Parathyroid adenoma (tissue), 2 donors: ENCODE measurements at regions not wholly inside any gene's neighbourhood (a gene's known extent, or its start where the extent isn't known, plus 50 kb on each side); places are given as distances from the start of the nearest gene placed in this dataset.

Experiments used
- H2AFZ ChIP-seq: fragments of 300-600 bp; sonication (generic); one replicate; pipeline ENCODE4 v1.7.0; 2017; ENCODE audit warnings: antibody characterized with exemption, mild to moderate bottlenecking
- H3K27ac ChIP-seq: fragments of 300-600 bp; sonication (generic); one replicate; pipeline ENCODE4 v1.7.0; 2017
- H3K27me3 ChIP-seq: fragments of 300-600 bp; sonication (generic); one replicate; pipeline ENCODE4 v1.7.0; 2017; ENCODE audit warnings: low read length; ENCODE audit not compliant: control insufficient read depth, insufficient read depth
- H3K36me3 ChIP-seq: fragments of 300-600 bp; sonication (generic); one replicate; pipeline ENCODE4 v1.7.0; 2017; ENCODE audit warnings: low read length; ENCODE audit not compliant: control insufficient read depth, insufficient read depth
- H3K4me1 ChIP-seq: fragments of 300-600 bp; sonication (generic); one replicate; pipeline ENCODE4 v1.7.0; 2017; ENCODE audit warnings: control low read depth
- H3K4me2 ChIP-seq: fragments of 300-600 bp; sonication (generic); one replicate; pipeline ENCODE4 v1.7.0; 2017; ENCODE audit warnings: low read length
- H3K4me3 ChIP-seq: fragments of 300-600 bp; sonication (generic); one replicate; pipeline ENCODE4 v1.7.0; 2017; ENCODE audit warnings: low read depth, low read length
- H3K79me2 ChIP-seq: fragments of 300-600 bp; sonication (generic); one replicate; pipeline ENCODE4 v1.7.0; 2017; ENCODE audit warnings: control low read depth
- H3K9ac ChIP-seq: fragments of 300-600 bp; sonication (generic); one replicate; pipeline ENCODE4 v1.7.0; 2017; ENCODE audit warnings: mild to moderate bottlenecking
- H3K9me3 ChIP-seq: fragments of 300-600 bp; sonication (generic); one replicate; pipeline ENCODE4 v1.7.0; 2017; ENCODE audit warnings: low read length; ENCODE audit not compliant: control insufficient read depth
- TF ChIP-seq, protein P1 (sequence below): fragments of 300-600 bp; sonication (generic); IDR thresholded peaks from one replicate; pipeline ENCODE4 v1.7.0; 2017; ENCODE audit warnings: antibody characterized with exemption, mild to moderate bottlenecking
- donor health status: primary hyperparathyroidism.

DNA sequence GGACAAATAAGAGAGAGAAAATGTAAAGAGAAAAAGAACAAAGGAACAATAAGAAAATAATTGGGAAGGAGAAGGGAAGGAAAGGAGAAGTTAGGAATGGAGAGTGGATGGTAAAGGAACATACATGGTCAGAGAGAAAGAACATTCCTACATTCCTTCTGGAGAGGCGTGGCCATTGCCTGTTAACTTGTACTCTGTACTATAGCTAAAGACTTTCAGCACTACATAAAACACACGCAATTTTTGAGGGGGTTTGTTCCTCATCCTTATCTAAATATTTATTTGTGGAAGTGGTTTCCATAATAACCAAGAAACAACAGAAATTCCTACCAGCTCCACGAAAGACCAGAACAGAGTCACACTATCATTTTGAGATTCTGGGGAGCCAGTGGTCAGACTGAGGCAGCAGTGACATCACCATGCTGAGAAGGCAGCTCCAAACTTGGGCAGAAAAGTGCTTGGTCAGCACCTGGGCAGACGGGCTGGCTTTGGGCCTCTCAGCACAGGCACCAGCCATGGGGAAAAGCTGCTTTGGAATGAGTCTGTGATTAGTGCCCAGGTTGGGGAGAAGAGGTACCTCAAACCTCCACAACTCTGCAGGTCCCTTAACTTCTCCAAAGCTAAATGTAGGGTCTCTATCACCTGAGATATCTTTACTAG lies 125.9 kb upstream of the NTF3 start:
- TF ChIP-seq, protein P1, sequence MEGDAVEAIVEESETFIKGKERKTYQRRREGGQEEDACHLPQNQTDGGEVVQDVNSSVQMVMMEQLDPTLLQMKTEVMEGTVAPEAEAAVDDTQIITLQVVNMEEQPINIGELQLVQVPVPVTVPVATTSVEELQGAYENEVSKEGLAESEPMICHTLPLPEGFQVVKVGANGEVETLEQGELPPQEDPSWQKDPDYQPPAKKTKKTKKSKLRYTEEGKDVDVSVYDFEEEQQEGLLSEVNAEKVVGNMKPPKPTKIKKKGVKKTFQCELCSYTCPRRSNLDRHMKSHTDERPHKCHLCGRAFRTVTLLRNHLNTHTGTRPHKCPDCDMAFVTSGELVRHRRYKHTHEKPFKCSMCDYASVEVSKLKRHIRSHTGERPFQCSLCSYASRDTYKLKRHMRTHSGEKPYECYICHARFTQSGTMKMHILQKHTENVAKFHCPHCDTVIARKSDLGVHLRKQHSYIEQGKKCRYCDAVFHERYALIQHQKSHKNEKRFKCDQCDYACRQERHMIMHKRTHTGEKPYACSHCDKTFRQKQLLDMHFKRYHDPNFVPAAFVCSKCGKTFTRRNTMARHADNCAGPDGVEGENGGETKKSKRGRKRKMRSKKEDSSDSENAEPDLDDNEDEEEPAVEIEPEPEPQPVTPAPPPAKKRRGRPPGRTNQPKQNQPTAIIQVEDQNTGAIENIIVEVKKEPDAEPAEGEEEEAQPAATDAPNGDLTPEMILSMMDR: no peak
- Histone ChIP-seq H3K36me3 (no peaks in the 10 kb centered on the region), H3K9ac (no peak overlapping the region), H3K4me3 (no peak overlapping the region), H3K27ac (no peak overlapping the region), H3K9me3 (no peaks in the 10 kb centered on the region), H2AFZ (no peak overlapping the region), H3K4me2 (no peak overlapping the region), H3K4me1 (no peaks in the 10 kb centered on the region), H3K79me2 (no peaks in the 10 kb centered on the region), H3K27me3 (no peaks in the 10 kb centered on the region)

DNA sequence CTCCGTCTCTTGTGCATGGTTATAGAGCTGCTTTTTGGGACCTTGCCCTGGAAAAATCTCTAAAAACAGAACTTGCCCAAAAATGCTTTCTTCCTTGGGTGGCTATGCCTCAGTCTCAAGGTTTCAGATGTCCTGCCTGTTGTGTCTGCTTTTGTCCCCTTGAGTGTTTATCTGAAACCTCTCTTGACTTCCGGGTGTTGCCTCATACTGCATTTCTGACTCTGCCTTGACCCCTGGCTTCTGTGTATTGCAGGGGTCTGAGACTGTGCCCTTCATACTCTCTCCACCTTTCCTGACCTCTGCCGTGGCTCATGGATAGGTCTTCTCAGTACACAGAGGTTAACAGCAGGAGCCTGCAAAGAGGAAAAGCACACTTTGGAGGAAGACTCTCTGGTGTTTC lies 124.8 kb upstream of the NTF3 start:
- Histone ChIP-seq H3K27ac (no peak overlapping the region), H2AFZ (no peak overlapping the region), H3K9me3 (no peaks in the 10 kb centered on the region), H3K27me3 (no peaks in the 10 kb centered on the region), H3K4me2 (no peak overlapping the region), H3K4me1 (no peaks in the 10 kb centered on the region), H3K4me3 (no peak overlapping the region), H3K36me3 (no peaks in the 10 kb centered on the region), H3K9ac (no peak overlapping the region), H3K79me2 (no peaks in the 10 kb centered on the region)
- TF ChIP-seq, protein P1: no peak

DNA sequence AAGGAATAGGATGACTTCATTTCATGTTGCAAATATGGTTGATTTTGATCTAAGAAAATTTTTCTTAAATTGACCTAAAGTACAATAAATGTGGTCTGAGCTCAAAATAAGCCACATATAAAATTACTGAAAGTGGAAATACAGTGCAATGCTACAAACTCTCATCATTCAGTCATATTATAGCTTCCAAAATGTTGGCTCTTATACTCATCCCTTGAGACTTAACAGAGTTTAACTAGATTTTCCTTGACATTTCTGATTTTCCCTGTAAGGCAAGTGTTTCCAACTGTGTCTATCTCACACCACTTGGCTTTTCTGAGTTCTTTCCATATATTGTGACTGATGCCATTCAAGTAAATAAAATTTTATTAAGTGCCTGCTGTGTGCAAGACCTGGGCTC lies 123.7 kb upstream of the NTF3 start:
- Histone ChIP-seq H3K27ac (no peak overlapping the region), H2AFZ (no peak overlapping the region), H3K36me3 (no peaks in the 10 kb centered on the region), H3K4me1 (no peaks in the 10 kb centered on the region), H3K27me3 (no peaks in the 10 kb centered on the region), H3K9me3 (no peaks in the 10 kb centered on the region), H3K9ac (no peak overlapping the region), H3K4me3 (no peak overlapping the region), H3K4me2 (no peak overlapping the region), H3K79me2 (no peaks in the 10 kb centered on the region)
- TF ChIP-seq, protein P1: no peak

DNA sequence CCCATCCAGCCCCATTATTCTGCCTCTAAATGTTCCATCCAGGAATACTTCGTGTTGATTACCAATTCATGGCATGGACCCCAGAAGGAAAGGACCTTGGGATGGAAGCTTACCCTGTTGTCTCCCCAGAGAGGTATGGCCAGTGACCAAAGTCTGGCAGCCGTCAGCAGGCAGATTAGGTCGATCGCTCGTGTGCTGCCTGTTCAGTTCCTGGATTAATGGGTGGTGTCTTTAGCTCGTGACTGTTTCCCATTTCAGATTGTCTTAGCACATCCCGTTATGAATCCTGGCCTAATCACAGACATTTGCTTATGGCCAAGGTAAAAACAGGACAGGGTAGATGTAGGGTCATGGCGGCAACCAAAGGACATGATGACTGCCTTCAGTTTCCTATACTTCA lies 122.9 kb upstream of the NTF3 start:
- TF ChIP-seq, protein P1: no peak
- H3K4me1 ChIP-seq: no peaks in the 10 kb centered on the region
- H2AFZ ChIP-seq: no peak overlapping the region
- H3K4me3 ChIP-seq: no peak overlapping the region
- H3K4me2 ChIP-seq: no peak overlapping the region
- no peaks in the 10 kb centered on the region for H3K36me3 ChIP-seq
- H3K27me3 ChIP-seq: no peaks in the 10 kb centered on the region
- H3K9ac ChIP-seq: no peak overlapping the region
- H3K9me3 ChIP-seq: no peaks in the 10 kb centered on the region
- no peaks in the 10 kb centered on the region for H3K79me2 ChIP-seq
- no peak overlapping the region for H3K27ac ChIP-seq

DNA sequence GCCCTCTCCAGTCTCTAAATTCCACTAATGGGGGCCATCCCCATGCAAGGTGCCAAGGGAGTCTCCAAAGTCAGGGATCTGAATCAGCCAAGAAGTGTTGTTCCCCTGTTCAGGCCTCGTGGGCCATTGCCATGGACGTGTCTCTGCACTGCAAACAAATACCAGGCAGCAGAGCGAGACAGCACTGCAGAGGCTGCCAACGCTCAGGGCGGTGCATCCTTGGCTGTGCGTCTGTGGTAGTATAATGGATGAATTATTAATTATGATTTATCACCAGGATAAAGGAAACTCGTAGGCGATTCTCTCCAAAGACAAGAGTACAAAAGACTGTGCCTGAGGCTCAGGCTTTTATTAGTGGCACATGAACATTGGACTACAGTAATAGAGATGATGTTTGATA lies 122.3 kb upstream of the NTF3 start:
- TF ChIP-seq, protein P1: no peak
- Histone ChIP-seq H3K27ac (no peak overlapping the region), H3K9ac (no peak overlapping the region)

More for the DNA sequence above, 122.3 kb upstream of the NTF3 start:
- Histone ChIP-seq H3K36me3 (no peaks in the 10 kb centered on the region), H3K4me1 (no peaks in the 10 kb centered on the region), H3K9me3 (no peaks in the 10 kb centered on the region), H3K79me2 (no peaks in the 10 kb centered on the region), H3K4me3 (no peak overlapping the region), H3K27me3 (no peaks in the 10 kb centered on the region), H2AFZ (no peak overlapping the region), H3K4me2 (no peak overlapping the region)
